Activated CD4-positive, alpha-beta memory T cell treated with anti-CD3 and anti-CD28 coated beads, Interleukin-2, amount 10 ng/mL, durations not matched to agents 7 days and 5 days (primary cell): ENCODE measurements at regions not wholly inside any gene's neighbourhood (a gene's known extent, or its start where the extent isn't known, plus 50 kb on each side); places are given as distances from the start of the nearest gene placed in this dataset.

Experiments
- CTCF ChIA-PET: fragments of 350-600 bp; sonication (Branson Sonifier 250); formaldehyde crosslinking; loops from one replicate; lab custom pipeline; 2021; ENCODE audit warnings: antibody characterized with exemption, inconsistent platforms; lab: Charles Lee
- POLR2A ChIA-PET: fragments of 350-600 bp; sonication (Branson Sonifier 250); formaldehyde crosslinking; loops from one replicate; lab custom pipeline; 2021; ENCODE audit warnings: antibody characterized with exemption; lab: Charles Lee
- DNase-seq: peaks from one replicate; pipeline ENCODE4 v3.0.0-alpha.2; 2020
- H3K27ac Mint-ChIP-seq: one replicate; pipeline ENCODE4 v1.8.0; 2021; ENCODE audit warnings: mild to moderate bottlenecking, mixed read lengths
- H3K27me3 Mint-ChIP-seq: one replicate; pipeline ENCODE4 v1.8.0; 2021; ENCODE audit warnings: mixed read lengths
- H3K36me3 Mint-ChIP-seq: one replicate; pipeline ENCODE4 v1.8.0; 2021; ENCODE audit warnings: low read depth, mixed read lengths
- H3K4me1 Mint-ChIP-seq: one replicate; pipeline ENCODE4 v1.8.0; 2021; ENCODE audit warnings: mixed read lengths
- H3K4me3 Mint-ChIP-seq: one replicate; pipeline ENCODE4 v1.8.0; 2021; ENCODE audit warnings: mild to moderate bottlenecking, mixed read lengths
- H3K9me3 Mint-ChIP-seq: one replicate; pipeline ENCODE4 v1.8.0; 2021; ENCODE audit warnings: mixed read lengths

- Mint-ChIP-seq H3K27me3 (peaks cover 23% of the 10 kb centered on the region), H3K4me1 (no peaks in the 10 kb centered on the region), H3K4me3 (no peak overlapping the region), H3K36me3 (no peaks in the 10 kb centered on the region), H3K9me3 (no peaks in the 10 kb centered on the region), H3K27ac (no peak overlapping the region)
- ChIA-PET CTCF (no interaction called here), POLR2A (no interaction called here)
- DNase-seq: no peak
Observed at GRCh38 chr15:69972436-69972835, 125.3 kb downstream of the TLE3 start.

GRCh38 chr15:69973102-69973714, 124.5 kb downstream of the TLE3 start:
- Mint-ChIP-seq H3K27me3 (peaks cover 23% of the 10 kb centered on the region), H3K27ac (no peak overlapping the region), H3K4me3 (no peak overlapping the region), H3K9me3 (no peaks in the 10 kb centered on the region), H3K36me3 (no peaks in the 10 kb centered on the region), H3K4me1 (no peaks in the 10 kb centered on the region)
- ChIA-PET POLR2A (no interaction called here), CTCF (no interaction called here)
- DNase-seq: peak; percentile 44

DNA sequence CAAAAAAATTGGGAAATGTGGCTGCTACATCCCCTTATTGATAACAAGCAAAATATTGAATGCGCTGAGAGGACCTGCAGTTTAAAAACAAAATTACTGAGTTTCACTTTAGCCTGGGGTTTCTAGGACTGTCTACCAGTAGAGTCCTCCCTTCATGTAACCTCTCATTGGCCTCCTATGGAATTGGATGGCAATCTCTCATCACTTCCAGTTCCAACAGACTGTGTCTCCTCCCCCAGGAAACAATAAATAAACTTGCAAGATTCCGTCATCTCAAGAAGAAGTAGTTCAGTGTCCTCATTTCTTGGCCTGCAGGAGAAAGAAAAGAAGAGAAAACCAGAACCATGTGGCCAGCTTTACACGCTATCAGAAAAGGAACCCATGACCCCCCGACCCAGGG, 123.8 kb downstream of the TLE3 start:
- POLR2A ChIA-PET: no interaction called here
- Mint-ChIP-seq H3K4me3 (no peak overlapping the region), H3K9me3 (no peaks in the 10 kb centered on the region), H3K4me1 (no peaks in the 10 kb centered on the region), H3K27me3 (peaks cover 20% of the 10 kb centered on the region), H3K36me3 (no peaks in the 10 kb centered on the region), H3K27ac (no peak overlapping the region)
- DNase-seq: no peak
- CTCF ChIA-PET: interaction anchor here (0.7 kb wide), 1 partner anchor 125 kb away, joined by 3 read pairs; no protein-coding TSS in a partner anchor

DNA sequence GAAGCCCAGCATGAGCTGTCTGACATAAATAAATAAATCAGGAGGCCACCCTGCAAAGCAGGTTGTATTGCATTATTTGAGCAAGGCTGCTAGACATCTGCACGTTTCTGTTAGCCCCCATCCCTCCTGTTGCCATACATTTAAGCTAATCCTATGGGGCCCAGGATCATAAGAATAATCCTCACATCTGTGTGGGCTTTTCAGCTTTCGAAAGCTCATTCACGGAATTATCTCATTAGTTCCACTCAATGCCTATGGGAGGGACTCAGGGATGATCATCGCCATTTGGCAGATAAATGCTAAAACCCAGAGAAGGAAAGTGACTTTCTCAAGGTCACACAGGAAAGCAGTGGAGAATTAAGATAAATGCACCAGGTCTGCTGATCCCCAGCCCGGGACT, 123.4 kb downstream of the TLE3 start:
- Mint-ChIP-seq H3K36me3 (no peaks in the 10 kb centered on the region), H3K4me3 (no peak overlapping the region), H3K27me3 (peaks cover 18% of the 10 kb centered on the region), H3K9me3 (no peaks in the 10 kb centered on the region), H3K27ac (no peak overlapping the region), H3K4me1 (no peaks in the 10 kb centered on the region)
- ChIA-PET POLR2A (no interaction called here), CTCF (interaction anchor here (0.7 kb wide), 1 partner anchor 126 kb away, joined by 3 read pairs; no protein-coding TSS in a partner anchor)
- DNase-seq: no peak

DNA sequence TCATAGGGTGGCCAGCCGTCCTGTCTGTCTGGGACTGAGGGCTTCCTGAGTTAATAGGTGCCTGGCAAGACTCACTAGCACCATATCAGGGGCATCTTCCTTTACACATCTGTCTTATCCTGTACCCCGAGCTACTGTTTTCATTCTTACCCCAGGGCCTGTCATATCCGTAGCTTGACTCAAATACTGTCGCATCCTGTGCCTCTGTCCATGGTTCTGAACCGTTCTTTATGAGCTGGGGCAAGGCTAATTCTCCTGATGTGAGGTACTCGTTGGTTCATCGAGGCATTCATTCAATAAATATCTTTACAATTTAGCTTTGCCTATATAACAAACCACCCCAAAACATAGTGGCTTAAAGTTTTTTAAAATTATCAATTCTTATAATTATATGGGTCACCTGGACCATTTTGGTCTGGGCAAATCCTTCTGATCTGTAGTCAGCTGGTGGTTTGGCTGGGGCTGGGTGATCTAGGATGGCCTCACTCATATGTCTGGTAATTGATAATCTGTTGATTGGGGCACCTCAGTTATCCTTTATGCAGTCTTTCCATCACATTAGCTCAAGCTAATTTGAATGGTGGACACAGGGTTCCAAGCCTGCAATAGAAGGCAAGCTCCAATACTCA, 121.2 kb downstream of the TLE3 start:
- no peak overlapping the region for H3K4me3 Mint-ChIP-seq
- no peaks in the 10 kb centered on the region for H3K36me3 Mint-ChIP-seq
- H3K4me1 Mint-ChIP-seq: no peaks in the 10 kb centered on the region
- POLR2A ChIA-PET: no interaction called here
- H3K27me3 Mint-ChIP-seq: peaks cover 18% of the 10 kb centered on the region
- CTCF ChIA-PET: interaction anchor here (0.7 kb wide), 1 partner anchor 253 kb away, joined by 3 read pairs; no protein-coding TSS in a partner anchor
- peak; percentile 63 for DNase-seq
- no peaks in the 10 kb centered on the region for H3K9me3 Mint-ChIP-seq
- H3K27ac Mint-ChIP-seq: no peak overlapping the region

DNA sequence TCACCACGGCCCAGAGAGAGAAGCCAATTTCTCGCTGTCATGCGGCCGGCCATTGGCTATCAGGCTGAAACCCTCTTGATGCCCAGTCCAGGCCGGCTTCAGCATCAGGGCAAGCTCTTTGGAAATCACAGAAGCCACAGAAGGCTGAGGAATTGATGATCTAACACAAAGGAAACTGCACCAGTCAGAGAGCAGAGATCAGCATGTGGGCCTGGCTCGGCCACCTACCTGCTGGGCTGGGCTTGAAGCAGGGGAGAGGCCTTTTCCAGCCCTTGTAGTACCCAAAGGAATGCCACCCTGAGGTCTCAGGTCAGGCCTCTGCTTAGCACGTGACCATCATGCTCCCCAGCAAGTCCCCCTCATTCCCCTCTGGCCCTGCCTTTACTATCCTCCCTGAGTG, 119.1 kb downstream of the TLE3 start:
- no peak overlapping the region for H3K27ac Mint-ChIP-seq
- ChIA-PET POLR2A (no interaction called here), CTCF (no interaction called here)
- H3K9me3 Mint-ChIP-seq: no peaks in the 10 kb centered on the region
- no peak overlapping the region for H3K4me3 Mint-ChIP-seq
- no peaks in the 10 kb centered on the region for H3K36me3 Mint-ChIP-seq
- no peak for DNase-seq
- no peaks in the 10 kb centered on the region for H3K4me1 Mint-ChIP-seq
- peaks cover 14% of the 10 kb centered on the region for H3K27me3 Mint-ChIP-seq

DNA sequence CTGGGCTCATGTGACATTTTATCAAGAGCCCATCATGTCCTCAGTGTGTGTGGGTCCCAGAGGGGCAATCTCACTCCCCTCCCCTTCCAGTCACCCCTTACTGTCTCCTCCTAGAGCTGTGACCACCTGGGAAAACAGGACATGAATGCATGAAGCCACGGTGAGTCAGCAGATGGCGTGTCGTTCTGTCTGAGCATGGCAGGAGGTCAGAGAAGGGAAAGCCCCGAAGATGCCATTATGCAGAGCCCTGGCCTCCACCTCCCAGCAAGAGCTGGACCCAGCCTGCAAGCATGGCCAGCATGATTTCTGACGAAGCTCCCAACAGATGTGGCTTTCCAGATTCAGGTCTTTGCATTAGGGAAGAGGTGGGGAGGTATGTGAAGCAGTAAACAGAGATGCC, 118.5 kb downstream of the TLE3 start:
- no peaks in the 10 kb centered on the region for H3K9me3 Mint-ChIP-seq
- H3K27ac Mint-ChIP-seq: no peak overlapping the region
- DNase-seq: no peak
- no peaks in the 10 kb centered on the region for H3K4me1 Mint-ChIP-seq
- no peaks in the 10 kb centered on the region for H3K36me3 Mint-ChIP-seq
- peaks cover 10% of the 10 kb centered on the region for H3K27me3 Mint-ChIP-seq
- no peak overlapping the region for H3K4me3 Mint-ChIP-seq
- ChIA-PET POLR2A (no interaction called here), CTCF (interaction anchor here (0.5 kb wide), 1 partner anchor 145 kb away, joined by 3 read pairs; no protein-coding TSS in a partner anchor)

DNA sequence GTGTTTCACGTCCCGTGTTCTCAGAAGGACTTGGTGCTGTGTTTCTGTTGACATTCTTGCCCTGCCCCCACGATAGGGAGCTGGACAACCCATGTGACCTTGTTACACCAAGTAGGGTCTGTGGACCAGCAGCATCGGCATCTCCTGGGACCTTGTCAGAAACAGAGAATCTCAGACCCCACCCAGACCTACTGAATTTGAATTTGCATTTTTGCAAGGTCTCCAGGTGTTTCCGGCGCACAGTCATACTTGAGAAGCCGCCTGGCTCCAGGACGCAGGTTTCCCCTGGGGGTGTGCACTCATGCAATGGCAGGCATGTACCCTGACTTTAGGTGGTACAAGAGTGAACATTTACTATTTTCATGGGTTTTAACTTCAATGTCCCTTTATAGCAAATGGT, 117.9 kb downstream of the TLE3 start:
- no peak overlapping the region for H3K27ac Mint-ChIP-seq
- peaks cover 13% of the 10 kb centered on the region for H3K27me3 Mint-ChIP-seq
- no peak overlapping the region for H3K4me3 Mint-ChIP-seq
- ChIA-PET CTCF (interaction anchor here (0.5 kb wide), 1 partner anchor 145 kb away, joined by 3 read pairs; no protein-coding TSS in a partner anchor), POLR2A (no interaction called here)
- no peak for DNase-seq
- H3K4me1 Mint-ChIP-seq: no peaks in the 10 kb centered on the region
- no peaks in the 10 kb centered on the region for H3K9me3 Mint-ChIP-seq
- H3K36me3 Mint-ChIP-seq: no peaks in the 10 kb centered on the region

GRCh38 chr15:69980341-69981059, 117.2 kb downstream of the TLE3 start:
- no peaks in the 10 kb centered on the region for H3K9me3 Mint-ChIP-seq
- H3K4me3 Mint-ChIP-seq: no peak overlapping the region
- no peaks in the 10 kb centered on the region for H3K36me3 Mint-ChIP-seq
- no peaks in the 10 kb centered on the region for H3K4me1 Mint-ChIP-seq
- CTCF ChIA-PET: no interaction called here
- no peak overlapping the region for H3K27ac Mint-ChIP-seq
- peaks cover 11% of the 10 kb centered on the region for H3K27me3 Mint-ChIP-seq
- POLR2A ChIA-PET: no interaction called here
- DNase-seq: no peak

GRCh38 chr15:69982037-69982436, 115.7 kb downstream of the TLE3 start:
- DNase-seq: no peak
- ChIA-PET CTCF (no interaction called here), POLR2A (no interaction called here)
- Mint-ChIP-seq H3K27me3 (peaks cover 15% of the 10 kb centered on the region), H3K9me3 (no peaks in the 10 kb centered on the region), H3K36me3 (no peaks in the 10 kb centered on the region), H3K4me1 (no peaks in the 10 kb centered on the region), H3K4me3 (no peak overlapping the region), H3K27ac (no peak overlapping the region)

GRCh38 chr15:69983696-69984265, 113.9 kb downstream of the TLE3 start:
- Mint-ChIP-seq H3K4me3 (no peak overlapping the region), H3K36me3 (no peaks in the 10 kb centered on the region), H3K27ac (no peak overlapping the region), H3K4me1 (no peaks in the 10 kb centered on the region), H3K27me3 (peaks cover 22% of the 10 kb centered on the region), H3K9me3 (no peaks in the 10 kb centered on the region)
- no peak for DNase-seq
- CTCF ChIA-PET: no interaction called here
- POLR2A ChIA-PET: no interaction called here

DNA sequence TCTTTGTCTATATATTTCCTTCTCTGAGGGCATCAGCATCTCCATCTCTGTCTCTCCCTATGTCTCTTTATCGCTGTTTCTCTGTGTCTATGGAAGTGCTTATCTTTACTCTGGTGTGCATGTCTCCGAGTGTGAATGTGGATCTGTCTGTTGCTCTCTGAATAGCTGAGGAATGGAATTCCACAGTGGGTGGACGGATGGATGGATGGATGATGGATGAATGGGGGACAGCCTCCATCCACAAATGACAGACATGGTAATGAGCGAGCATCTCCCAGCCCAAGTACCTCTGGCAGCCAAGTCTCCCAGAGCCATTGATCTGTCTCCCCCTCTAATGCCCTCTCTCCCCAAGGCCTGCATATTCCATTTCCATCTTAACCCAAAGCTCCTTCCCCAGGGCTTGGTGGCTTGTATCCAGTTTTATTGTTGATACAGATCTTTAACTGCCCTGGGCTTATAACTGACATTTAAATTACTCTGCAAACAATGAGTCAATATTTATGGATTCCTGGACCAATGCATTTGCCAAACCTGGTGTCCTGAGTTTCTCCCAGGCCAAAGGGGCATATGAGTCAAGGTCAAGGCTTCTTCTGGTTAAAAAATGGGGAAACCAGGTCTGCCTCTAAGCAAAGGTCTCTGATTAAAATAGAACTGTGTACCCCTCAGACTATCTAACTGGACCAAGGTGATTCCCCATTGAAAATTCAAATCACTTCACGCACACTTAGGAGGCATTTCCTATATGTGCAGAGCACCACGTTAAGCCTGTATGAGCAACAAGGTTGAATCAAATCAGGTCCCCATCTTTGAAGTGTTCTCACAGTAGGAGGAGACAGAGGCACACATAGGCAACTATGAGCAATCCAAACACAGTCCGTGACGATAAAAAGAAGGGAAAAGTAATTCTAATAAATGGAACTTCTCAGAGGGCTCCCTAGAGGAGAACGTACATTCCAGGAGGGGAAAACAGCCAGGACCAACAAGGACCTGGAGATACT, 109.9 kb downstream of the TLE3 start:
- Mint-ChIP-seq H3K27ac (no peak overlapping the region), H3K36me3 (no peaks in the 10 kb centered on the region), H3K4me1 (no peaks in the 10 kb centered on the region), H3K9me3 (no peaks in the 10 kb centered on the region), H3K4me3 (no peak overlapping the region), H3K27me3 (peaks cover 17% of the 10 kb centered on the region)
- POLR2A ChIA-PET: no interaction called here
- CTCF ChIA-PET: no interaction called here
- no peak for DNase-seq
